CD14-positive monocyte (primary cell): ENCODE measurements at regions not wholly inside any gene's neighbourhood (a gene's known extent, or its start where the extent isn't known, plus 50 kb on each side); places are given as distances from the start of the nearest gene placed in this dataset.

Experiments used
- DNase-seq, 3 donors: peaks; one replicate each; pipeline ENCODE4 v3.0.0-alpha.2; 2011 to 2022
- H2AFZ ChIP-seq: 2 replicates; pipeline ENCODE4 v1.6.0; 2012; ENCODE audit warnings: mild to moderate bottlenecking, low read depth, low read length, inconsistent platforms; ENCODE audit not compliant: insufficient read depth, poor library complexity, severe bottlenecking
- H3K27ac ChIP-seq, 2 donors: 1 replicate in 1 of 2; 2 replicates in 1 of 2; pipeline ENCODE4 v1.5.1; 2012 to 2013; ENCODE audit warnings: low read length in 2 of 2, control low read depth in 1 of 2, inconsistent platforms in 1 of 2, low read depth in 1 of 2, mild to moderate bottlenecking in 1 of 2
- H3K27me3 ChIP-seq, 2 donors: one replicate each; pipeline versions ENCODE4 v1.6.0 to v1.6.1; 2011 to 2013; ENCODE audit warnings: low read length in 2 of 2; ENCODE audit not compliant: control insufficient read depth in 2 of 2, insufficient read depth in 2 of 2
- H3K36me3 ChIP-seq, 2 donors: replicated peaks in 1 of 2; 1 replicate in 1 of 2; 2 replicates in 1 of 2; pipeline versions ENCODE4 v1.5.1 to v1.6.1; 2012 to 2013; ENCODE audit warnings: low read length in 2 of 2, control low read depth in 1 of 2, inconsistent platforms in 1 of 2, mild to moderate bottlenecking in 1 of 2; ENCODE audit not compliant: insufficient read depth in 2 of 2, control insufficient read depth in 1 of 2
- H3K4me1 ChIP-seq, 2 donors: 1 replicate in 1 of 2; 2 replicates in 1 of 2; pipeline versions ENCODE4 v1.5.1 to v1.6.1; 2012 to 2013; ENCODE audit warnings: low read length in 2 of 2, control low read depth in 1 of 2, inconsistent platforms in 1 of 2, mild to moderate bottlenecking in 1 of 2, moderate library complexity in 1 of 2; ENCODE audit not compliant: insufficient read depth in 2 of 2, control insufficient read depth in 1 of 2
- H3K4me2 ChIP-seq: replicated peaks from 2 replicates; pipeline ENCODE3; 2012; ENCODE audit warnings: low read length, moderate library complexity, mild to moderate bottlenecking; ENCODE audit not compliant: poor library complexity, severe bottlenecking; ENCODE audit errors: extremely low read depth
- H3K4me3 ChIP-seq, 3 experiments: fragments of 200-600 bp in 1 of 3; sonication (generic) in 1 of 3; replicated peaks in 1 of 3; 1 replicate in 2 of 3; 2 replicates in 1 of 3; pipeline ENCODE4 v1.5.1; 2011 to 2013; ENCODE audit warnings: low read length in 3 of 3, mild to moderate bottlenecking in 3 of 3, control low read depth in 2 of 3, low read depth in 2 of 3, inconsistent platforms in 1 of 3, moderate library complexity in 1 of 3
- H3K79me2 ChIP-seq: 2 replicates; pipeline ENCODE4 v1.6.0; 2012; ENCODE audit warnings: mild to moderate bottlenecking, control low read depth, inconsistent platforms, low read length, moderate library complexity; ENCODE audit not compliant: insufficient read depth
- H3K9ac ChIP-seq: 2 replicates; pipeline ENCODE4 v1.6.0; 2017; ENCODE audit warnings: low read length, mild to moderate bottlenecking; ENCODE audit not compliant: insufficient read depth, poor library complexity, severe bottlenecking
- H3K9me3 ChIP-seq, 2 donors: replicated peaks in 1 of 2; 1 replicate in 1 of 2; 2 replicates in 1 of 2; pipeline versions ENCODE4 v1.5.1 to v1.6.1; 2012 to 2013; ENCODE audit warnings: low read length in 2 of 2, control low read depth in 1 of 2; ENCODE audit not compliant: control insufficient read depth in 1 of 2, insufficient read depth in 1 of 2
- H4K20me1 ChIP-seq: 2 replicates; pipeline ENCODE4 v1.6.0; 2012; ENCODE audit warnings: mild to moderate bottlenecking, low read length, control low read depth, moderate library complexity; ENCODE audit not compliant: insufficient read depth
- H3K27ac Mint-ChIP-seq, 7 donors: one replicate each; pipeline ENCODE4 v1.8.0; 2020; ENCODE audit warnings: mild to moderate bottlenecking in 7 of 7, mixed read lengths in 7 of 7, moderate library complexity in 6 of 7, inconsistent platforms in 2 of 7
- H3K27me3 Mint-ChIP-seq, 3 donors: one replicate each; pipeline ENCODE4 v1.8.0; 2021 to 2022; ENCODE audit warnings: low read depth in 3 of 3, mild to moderate bottlenecking in 3 of 3, mixed read lengths in 3 of 3, moderate library complexity in 3 of 3, inconsistent platforms in 1 of 3
- H3K36me3 Mint-ChIP-seq, 2 donors: one replicate each; pipeline ENCODE4 v1.8.0; 2020; ENCODE audit warnings: mixed read lengths in 2 of 2, inconsistent platforms in 1 of 2, mild to moderate bottlenecking in 1 of 2
- H3K4me1 Mint-ChIP-seq: one replicate; pipeline ENCODE4 v1.8.0; 2020; ENCODE audit warnings: mild to moderate bottlenecking, mixed read lengths
- H3K4me3 Mint-ChIP-seq, 2 donors: one replicate each; pipeline ENCODE4 v1.8.0; 2020; ENCODE audit warnings: mild to moderate bottlenecking in 2 of 2, mixed read lengths in 2 of 2, moderate library complexity in 1 of 2
- H3K9me3 Mint-ChIP-seq, 7 donors: one replicate each; pipeline ENCODE4 v1.8.0; 2020 to 2022; ENCODE audit warnings: mixed read lengths in 7 of 7, mild to moderate bottlenecking in 6 of 7, moderate library complexity in 6 of 7, inconsistent platforms in 2 of 7
- CTCF ChIP-seq: fragments of 200-600 bp; IDR thresholded peaks from one replicate; pipeline ENCODE4 v1.8.0; 2022; ENCODE audit warnings: antibody characterized with exemption, mild to moderate bottlenecking
- WGBS: methylation state at CpG from one replicate; pipeline ENCODE4 v1.1.5; 2013; ENCODE audit warnings: missing lambda C conversion rate; ENCODE audit not compliant: insufficient coverage; 5-methylcytosine and 5-hydroxymethylcytosine counted together
- intact Hi-C, 2 donors: fragments of 100-400 bp; cut with micrococcal nuclease; formaldehyde crosslinking; loops; one replicate each; pipeline versions ENCODE4 v1.15.0 to v1.15.1; 2023

- intact Hi-C loops: no loop called here
- Histone ChIP-seq H3K27me3 (no peaks in the 10 kb centered on the region), H3K9me3 (no peaks in the 10 kb centered on the region), H3K4me2 (no peak overlapping the region), H3K4me1 (no peaks in the 10 kb centered on the region), H3K27ac (no peak overlapping the region), H2AFZ (no peak overlapping the region), H3K4me3 (no peak overlapping the region), H3K79me2 (no peaks in the 10 kb centered on the region), H3K36me3 (no peaks in the 10 kb centered on the region), H3K9ac (no peak overlapping the region), H4K20me1 (no peaks in the 10 kb centered on the region)
- 89% methylated on average over 5 of the region's 13 CpGs for WGBS
- DNase-seq: no peak
- Mint-ChIP-seq H3K27ac (no peak overlapping the region), H3K27me3 (peaks cover 7 to 11% (median 8%) of the 10 kb centered on the region in 3 donors), H3K4me1 (no peaks in the 10 kb centered on the region), H3K9me3 (peaks cover 0 to 4% (median 0%) of the 10 kb centered on the region in 7 donors), H3K4me3 (no peak overlapping the region), H3K36me3 (no peaks in the 10 kb centered on the region)
- no peak for TF ChIP-seq CTCF
These were observed 54.6 kb downstream of the ABCC12 start for GRCh38 chr16:48101069-48101674.

GRCh38 chr16:48099455-48099854 is 56.3 kb downstream of the ABCC12 start:
- WGBS: 94% methylated on average over 4 of the region's 5 CpGs

More at GRCh38 chr16:48099455-48099854, 56.3 kb downstream of the ABCC12 start:
- no peak for DNase-seq
- Histone ChIP-seq H3K9ac (no peak overlapping the region), H3K79me2 (no peaks in the 10 kb centered on the region), H2AFZ (no peak overlapping the region), H3K4me3 (no peak overlapping the region), H3K9me3 (no peaks in the 10 kb centered on the region), H3K4me2 (no peak overlapping the region), H4K20me1 (no peaks in the 10 kb centered on the region), H3K27ac (no peak overlapping the region), H3K36me3 (no peaks in the 10 kb centered on the region), H3K27me3 (no peaks in the 10 kb centered on the region), H3K4me1 (no peaks in the 10 kb centered on the region)
- no peak overlapping the region for H3K27ac Mint-ChIP-seq
- intact Hi-C loops: no loop called here
- no peak for TF ChIP-seq CTCF
- H3K27me3 Mint-ChIP-seq: peaks cover 1 to 13% (median 7%) of the 10 kb centered on the region in 3 donors
- H3K4me3 Mint-ChIP-seq: no peak overlapping the region
- H3K4me1 Mint-ChIP-seq: no peaks in the 10 kb centered on the region
- peaks cover 0 to 4% (median 0%) of the 10 kb centered on the region in 7 donors for H3K9me3 Mint-ChIP-seq
- no peaks in the 10 kb centered on the region for H3K36me3 Mint-ChIP-seq
